Trophoblast cell (in vitro differentiated cells and primary cell): ENCODE measurements at regions not wholly inside any gene's neighbourhood (a gene's known extent, or its start where the extent isn't known, plus 50 kb on each side); places are given as distances from the start of the nearest gene placed in this dataset.
A peak's percentile ranks its signal among the peaks of the same experiment; 100 is the strongest.
"Not testable (repeated sequence)": the region's sequence is repeated elsewhere in the genome, so short reads cannot be mapped to it uniquely, and the experiment has no call there.

Experiments used
- DNase-seq, 2 donors: peaks; one replicate each; pipeline ENCODE4 v3.0.0-alpha.2; 2016
- H2AFZ ChIP-seq: 2 replicates; pipeline ENCODE4 v1.6.1; 2013; ENCODE audit warnings: low read length, moderate library complexity, mild to moderate bottlenecking; ENCODE audit not compliant: insufficient read depth, poor library complexity
- H2AK5ac ChIP-seq: 2 replicates; pipeline ENCODE4 v1.6.1; 2013; ENCODE audit warnings: mild to moderate bottlenecking, low read length
- H2BK120ac ChIP-seq: 2 replicates; pipeline ENCODE4 v1.6.1; 2013; ENCODE audit warnings: low read length, mild to moderate bottlenecking, moderate library complexity; ENCODE audit not compliant: insufficient read depth, poor library complexity
- H2BK12ac ChIP-seq: 2 replicates; pipeline ENCODE4 v1.6.1; 2013; ENCODE audit warnings: mild to moderate bottlenecking, low read length, moderate library complexity
- H2BK5ac ChIP-seq: 2 replicates; pipeline ENCODE4 v1.6.1; 2013; ENCODE audit warnings: low read length, low read depth, moderate library complexity, mild to moderate bottlenecking; ENCODE audit not compliant: poor library complexity
- H3K14ac ChIP-seq: 2 replicates; pipeline ENCODE4 v1.6.1; 2013; ENCODE audit warnings: mild to moderate bottlenecking, low read length
- H3K18ac ChIP-seq: 2 replicates; pipeline ENCODE4 v1.6.1; 2013; ENCODE audit warnings: mild to moderate bottlenecking, low read length
- H3K23ac ChIP-seq: 2 replicates; pipeline ENCODE4 v1.6.1; 2013; ENCODE audit warnings: low read length
- H3K27ac ChIP-seq: 2 replicates; pipeline ENCODE4 v1.5.1; 2013; ENCODE audit warnings: low read depth, mild to moderate bottlenecking, inconsistent platforms, low read length, moderate library complexity
- H3K27me3 ChIP-seq: 2 replicates; pipeline ENCODE4 v1.6.1; 2013; ENCODE audit warnings: inconsistent platforms, mild to moderate bottlenecking, low read length, moderate library complexity; ENCODE audit not compliant: insufficient read depth
- H3K36me3 ChIP-seq, 2 experiments: 1 replicate in 1 of 2; 2 replicates in 1 of 2; pipeline ENCODE4 v1.6.1; 2013; ENCODE audit warnings: low read length in 2 of 2, mild to moderate bottlenecking in 2 of 2, moderate library complexity in 1 of 2; ENCODE audit not compliant: insufficient read depth in 2 of 2, control insufficient read depth in 1 of 2
- H3K4ac ChIP-seq: 2 replicates; pipeline ENCODE4 v1.6.1; 2013; ENCODE audit warnings: low read depth, mild to moderate bottlenecking, low read length, moderate library complexity
- H3K4me1 ChIP-seq, 2 experiments: 1 replicate in 1 of 2; 2 replicates in 1 of 2; pipeline ENCODE4 v1.6.1; 2013; ENCODE audit warnings: low read length in 2 of 2, mild to moderate bottlenecking in 2 of 2, moderate library complexity in 1 of 2; ENCODE audit not compliant: insufficient read depth in 2 of 2, control insufficient read depth in 1 of 2
- H3K4me2 ChIP-seq: 2 replicates; pipeline ENCODE4 v1.6.1; 2013; ENCODE audit warnings: inconsistent platforms, mild to moderate bottlenecking, low read length, moderate library complexity
- H3K4me3 ChIP-seq: 2 replicates; pipeline ENCODE4 v1.5.1; 2013; ENCODE audit warnings: mild to moderate bottlenecking, low read depth, low read length, inconsistent platforms
- H3K79me1 ChIP-seq: one replicate; pipeline ENCODE4 v1.6.1; 2013; ENCODE audit warnings: low read length
- H3K79me2 ChIP-seq: 2 replicates; pipeline ENCODE4 v1.6.1; 2013; ENCODE audit warnings: low read length, mild to moderate bottlenecking; ENCODE audit not compliant: control insufficient read depth, insufficient read depth, poor library complexity
- H3K9ac ChIP-seq: 2 replicates; pipeline ENCODE4 v1.6.1; 2013; ENCODE audit warnings: mild to moderate bottlenecking, low read length
- H3K9me3 ChIP-seq: 2 replicates; pipeline ENCODE4 v1.6.1; 2013; ENCODE audit warnings: low read depth, mild to moderate bottlenecking, control low read depth, inconsistent platforms, low read length; ENCODE audit not compliant: insufficient read depth
- H4K12ac ChIP-seq: 2 replicates; pipeline ENCODE4 v1.6.1; 2013; ENCODE audit warnings: low read depth, mild to moderate bottlenecking, low read length, moderate library complexity
- H4K8ac ChIP-seq: 2 replicates; pipeline ENCODE4 v1.6.1; 2013; ENCODE audit warnings: low read depth, mild to moderate bottlenecking, low read length, moderate library complexity
- H4K91ac ChIP-seq: one replicate; pipeline ENCODE4 v1.6.1; 2013; ENCODE audit warnings: low read depth, mild to moderate bottlenecking, low read length, moderate library complexity
- WGBS: extraction: QIAGEN DNeasy Blood & Tissue Kit; methylation state at CpG from one replicate; pipeline ENCODE4 v1.1.7; 2013; ENCODE audit warnings: missing lambda C conversion rate; ENCODE audit not compliant: insufficient read length, insufficient coverage; ENCODE audit errors: extremely low coverage; 5-methylcytosine and 5-hydroxymethylcytosine counted together

DNA sequence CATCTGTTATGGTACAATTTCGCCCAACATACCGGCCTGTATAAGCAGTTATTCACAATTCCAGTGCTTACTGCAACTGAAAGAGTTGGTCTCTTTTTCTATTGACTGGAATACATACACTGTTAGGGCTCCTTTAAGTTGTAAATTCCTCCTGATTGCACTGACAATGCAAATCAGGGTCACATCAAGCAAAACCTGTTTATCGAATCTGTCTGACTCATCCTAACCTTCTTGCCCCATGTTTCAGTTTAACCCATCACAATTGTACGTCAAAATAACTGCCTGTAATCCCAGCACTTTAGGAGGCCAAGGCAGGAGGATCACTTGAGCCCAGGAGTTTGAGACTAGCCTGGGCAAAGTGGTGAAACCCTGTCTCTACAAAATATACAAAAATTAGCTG, 105.8 kb upstream of the NBPF11 start:
- H4K12ac ChIP-seq, H2BK120ac ChIP-seq, H3K9me3 ChIP-seq, H3K9ac ChIP-seq, H3K4ac ChIP-seq, H3K4me3 ChIP-seq, H2BK5ac ChIP-seq, H3K27ac ChIP-seq, H3K4me2 ChIP-seq, H2AK5ac ChIP-seq, H3K4me1 ChIP-seq, H2BK12ac ChIP-seq, H3K23ac ChIP-seq, H3K18ac ChIP-seq, H3K14ac ChIP-seq, H3K36me3 ChIP-seq, H3K27me3 ChIP-seq, H3K79me1 ChIP-seq, H3K79me2 ChIP-seq, H2AFZ ChIP-seq, H4K8ac ChIP-seq, H4K91ac ChIP-seq: not testable (repeated sequence)
- peak; percentile 66 to 84 for DNase-seq
- no CpG with 5 or more reads among the region's 4 CpGs for WGBS

DNA sequence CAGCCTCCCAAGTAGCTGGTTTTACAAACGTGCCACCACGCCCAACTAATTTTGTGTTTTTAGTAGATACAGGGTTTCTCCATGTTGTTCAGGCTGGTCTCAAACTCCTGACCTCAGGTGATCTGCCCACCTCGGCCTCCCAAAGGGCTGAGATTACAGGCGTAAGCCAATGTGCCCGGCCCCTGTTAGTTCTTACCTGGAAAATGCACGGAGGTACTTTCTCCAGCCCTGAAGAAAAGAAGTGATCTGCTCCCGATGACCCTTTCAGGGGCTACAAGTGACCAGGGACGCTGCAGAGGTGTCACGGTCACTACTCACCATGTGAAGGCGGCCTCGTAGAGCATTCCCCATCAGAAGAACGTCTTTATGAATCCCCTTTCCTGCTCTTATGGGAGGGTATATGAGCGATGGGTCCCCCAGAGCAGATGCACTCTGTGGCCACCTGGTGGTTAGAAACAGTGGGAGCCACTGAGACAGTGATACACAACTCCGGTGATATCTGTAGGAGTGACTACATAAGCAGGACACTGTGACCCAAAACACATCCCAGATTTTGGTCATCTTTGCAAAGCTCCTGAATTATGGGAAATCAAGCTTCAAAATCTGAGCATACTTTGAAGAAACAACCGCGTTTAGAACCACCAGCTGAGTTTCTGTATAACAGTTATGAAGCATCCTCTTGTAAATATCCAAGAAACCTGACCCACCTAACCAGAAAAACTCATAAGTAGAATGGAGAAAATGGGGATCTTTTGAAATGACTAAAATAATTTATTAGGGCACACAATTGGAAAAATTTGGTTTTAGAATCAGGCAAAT, 102.7 kb upstream of the NBPF11 start:
- peak in 1 of 2 donors; percentile 36 for DNase-seq
- not testable (repeated sequence) for H3K79me2 ChIP-seq, H2AK5ac ChIP-seq, H3K9me3 ChIP-seq, H3K27ac ChIP-seq, H3K18ac ChIP-seq, H4K8ac ChIP-seq, H3K27me3 ChIP-seq, H3K36me3 ChIP-seq, H3K9ac ChIP-seq, H3K14ac ChIP-seq, H3K4ac ChIP-seq, H4K91ac ChIP-seq, H3K4me2 ChIP-seq, H3K79me1 ChIP-seq, H2BK5ac ChIP-seq, H2BK120ac ChIP-seq, H3K4me1 ChIP-seq, H4K12ac ChIP-seq, H2AFZ ChIP-seq, H2BK12ac ChIP-seq, H3K23ac ChIP-seq, H3K4me3 ChIP-seq
- WGBS, result no CpG with 5 or more reads among the region's 16 CpGs

DNA sequence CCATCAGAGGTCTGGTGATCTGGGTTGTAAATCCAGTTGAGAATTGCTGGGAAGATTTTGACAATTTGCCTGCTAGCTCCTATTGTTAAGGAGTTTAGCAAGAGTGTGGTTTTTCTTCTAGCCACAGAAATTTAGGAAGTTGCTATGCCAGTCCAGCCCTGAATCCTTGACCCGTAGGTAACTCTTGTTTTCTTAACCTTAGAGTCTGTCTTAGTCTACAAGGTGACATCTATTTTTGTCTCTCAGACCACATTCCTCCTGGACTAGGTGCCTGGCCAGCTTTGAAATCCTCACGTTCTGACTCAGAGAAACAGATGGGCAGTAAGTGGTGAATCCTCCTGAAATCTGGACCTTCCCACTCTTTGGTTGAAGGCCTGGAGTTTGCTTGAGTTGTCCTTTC, 101.7 kb upstream of the NBPF11 start:
- H3K4me1 ChIP-seq, H2BK120ac ChIP-seq, H3K4me2 ChIP-seq, H3K27me3 ChIP-seq, H3K9me3 ChIP-seq, H2AFZ ChIP-seq, H3K18ac ChIP-seq, H3K4me3 ChIP-seq, H3K14ac ChIP-seq, H4K91ac ChIP-seq, H3K36me3 ChIP-seq, H2BK12ac ChIP-seq, H3K27ac ChIP-seq, H3K79me2 ChIP-seq, H3K79me1 ChIP-seq, H2BK5ac ChIP-seq, H4K12ac ChIP-seq, H4K8ac ChIP-seq, H3K23ac ChIP-seq, H3K4ac ChIP-seq, H3K9ac ChIP-seq, H2AK5ac ChIP-seq: not testable (repeated sequence)
- WGBS, result no CpG with 5 or more reads among the region's 2 CpGs
- peak; percentile 9 to 25 for DNase-seq

DNA sequence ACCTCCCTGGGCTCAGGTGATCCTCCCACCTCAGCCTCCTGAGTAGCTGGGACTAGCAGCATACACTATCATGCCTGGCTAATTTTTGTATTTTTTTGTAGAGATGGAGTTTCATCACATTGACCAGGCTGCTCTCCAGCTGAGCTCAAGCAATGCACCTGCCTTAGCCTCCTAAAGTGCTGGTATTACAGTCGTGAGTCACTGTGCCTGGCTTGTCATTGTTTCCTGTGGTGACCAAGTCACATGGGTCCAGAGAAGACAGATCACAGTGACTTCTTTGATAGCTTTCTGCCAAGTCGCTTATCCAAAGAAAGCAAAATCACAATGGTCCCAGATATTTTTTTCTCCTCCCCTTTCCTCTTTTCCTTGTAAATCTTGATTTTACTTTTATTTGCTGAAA, 96.7 kb upstream of the NBPF11 start:
- not testable (repeated sequence) for H3K23ac ChIP-seq, DNase-seq, H2BK5ac ChIP-seq, H4K12ac ChIP-seq, H3K9ac ChIP-seq, H3K4ac ChIP-seq, H4K91ac ChIP-seq, H3K36me3 ChIP-seq, H3K4me2 ChIP-seq, H2BK12ac ChIP-seq, H2AFZ ChIP-seq, H3K4me3 ChIP-seq, H3K4me1 ChIP-seq, H3K14ac ChIP-seq, H3K79me1 ChIP-seq, H3K27ac ChIP-seq, H4K8ac ChIP-seq, H3K18ac ChIP-seq, H2BK120ac ChIP-seq, H3K79me2 ChIP-seq, H3K27me3 ChIP-seq, H2AK5ac ChIP-seq, H3K9me3 ChIP-seq
- WGBS, result no CpG with 5 or more reads among the region's 2 CpGs
